Testis (tissue), 2 donors: ENCODE measurements at regions not wholly inside any gene's neighbourhood (a gene's known extent, or its start where the extent isn't known, plus 50 kb on each side); places are given as distances from the start of the nearest gene placed in this dataset.

ENCODE experiments used
- DNase-seq: peaks from one replicate; pipeline ENCODE4 v3.0.0-alpha.2; 2019
- H3K27ac ChIP-seq, 2 donors: fragments of 200-600 bp; sonication (generic); one replicate each; pipeline ENCODE4 v1.5.1; 2019
- H3K27me3 ChIP-seq: fragments of 200-600 bp; sonication (generic); one replicate; pipeline ENCODE4 v1.5.1; 2019
- H3K36me3 ChIP-seq: fragments of 200-600 bp; sonication (generic); one replicate; pipeline ENCODE4 v1.5.1; 2017; ENCODE audit warnings: low read depth; ENCODE audit errors: missing control alignments
- H3K4me1 ChIP-seq: fragments of 200-600 bp; sonication (generic); one replicate; pipeline ENCODE4 v1.5.1; 2019
- H3K4me3 ChIP-seq, 2 donors: fragments of 200-600 bp; sonication (generic); one replicate each; pipeline ENCODE4 v1.5.1; 2017 to 2019
- H3K9me3 ChIP-seq: fragments of 200-600 bp; sonication (generic); one replicate; pipeline ENCODE4 v1.5.1; 2017
- POLR2A ChIP-seq: fragments of 450-650 bp; IDR thresholded peaks from one replicate; pipeline ENCODE4 v1.6.1; 2017; ENCODE audit warnings: antibody characterized with exemption, mild to moderate bottlenecking, moderate library complexity
- WGBS, 2 donors: methylation state at CpG; one replicate each; pipeline ENCODE4 v1.1.5; 2018; 5-methylcytosine and 5-hydroxymethylcytosine counted together
- intact Hi-C: fragments of 100-400 bp; cut with DNase I; formaldehyde crosslinking; loops from one replicate; pipeline ENCODE4 v1.15.1; 2023; ENCODE audit warnings: low total_unique reads
- TF ChIP-seq, protein P1 (sequence below), 3 experiments: fragments of 450-650 bp in 2 of 3; fragments of 200-600 bp in 1 of 3; sonication (generic) in 1 of 3; IDR thresholded peaks; one replicate each; pipeline ENCODE4 v1.5.1; 2016 to 2019; ENCODE audit warnings: antibody characterized with exemption in 3 of 3, mild to moderate bottlenecking in 2 of 3, moderate library complexity in 1 of 3

DNA sequence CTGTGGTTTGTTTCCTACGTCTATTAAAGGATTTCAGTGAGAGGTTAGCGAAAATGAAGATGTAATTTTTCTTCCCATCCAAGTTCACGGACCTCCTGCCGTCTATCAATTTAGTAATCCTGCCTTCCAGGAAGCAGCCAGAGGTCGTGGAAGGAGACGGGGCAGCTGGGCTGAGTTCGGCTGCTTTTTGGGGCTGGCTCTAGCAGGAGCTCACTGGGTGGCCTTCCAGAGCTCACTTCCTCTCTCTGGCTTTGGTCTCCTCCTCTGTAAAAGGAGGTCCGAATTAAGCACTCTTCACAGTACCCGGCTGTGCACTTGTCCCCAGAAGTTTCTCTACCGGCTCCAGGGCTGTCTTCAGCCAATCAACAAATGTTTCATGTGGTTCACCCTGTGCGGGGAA is 295.4 kb downstream of the BCOR start:
- intact Hi-C loops, result no loop called here
- Histone ChIP-seq H3K27me3 (no peaks in the 10 kb centered on the region), H3K27ac (no peak overlapping the region), H3K4me1 (no peaks in the 10 kb centered on the region), H3K9me3 (no peaks in the 10 kb centered on the region), H3K4me3 (no peak overlapping the region), H3K36me3 (no peaks in the 10 kb centered on the region)
- no peak for DNase-seq
- TF ChIP-seq, protein P1, sequence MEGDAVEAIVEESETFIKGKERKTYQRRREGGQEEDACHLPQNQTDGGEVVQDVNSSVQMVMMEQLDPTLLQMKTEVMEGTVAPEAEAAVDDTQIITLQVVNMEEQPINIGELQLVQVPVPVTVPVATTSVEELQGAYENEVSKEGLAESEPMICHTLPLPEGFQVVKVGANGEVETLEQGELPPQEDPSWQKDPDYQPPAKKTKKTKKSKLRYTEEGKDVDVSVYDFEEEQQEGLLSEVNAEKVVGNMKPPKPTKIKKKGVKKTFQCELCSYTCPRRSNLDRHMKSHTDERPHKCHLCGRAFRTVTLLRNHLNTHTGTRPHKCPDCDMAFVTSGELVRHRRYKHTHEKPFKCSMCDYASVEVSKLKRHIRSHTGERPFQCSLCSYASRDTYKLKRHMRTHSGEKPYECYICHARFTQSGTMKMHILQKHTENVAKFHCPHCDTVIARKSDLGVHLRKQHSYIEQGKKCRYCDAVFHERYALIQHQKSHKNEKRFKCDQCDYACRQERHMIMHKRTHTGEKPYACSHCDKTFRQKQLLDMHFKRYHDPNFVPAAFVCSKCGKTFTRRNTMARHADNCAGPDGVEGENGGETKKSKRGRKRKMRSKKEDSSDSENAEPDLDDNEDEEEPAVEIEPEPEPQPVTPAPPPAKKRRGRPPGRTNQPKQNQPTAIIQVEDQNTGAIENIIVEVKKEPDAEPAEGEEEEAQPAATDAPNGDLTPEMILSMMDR (IDR thresholded peaks at IDR 0.05), result no peak
- TF ChIP-seq POLR2A, result no peak
- 52 to 57% methylated on average over 8 to 11 of the region's 11 CpGs for WGBS, 2 donors

DNA sequence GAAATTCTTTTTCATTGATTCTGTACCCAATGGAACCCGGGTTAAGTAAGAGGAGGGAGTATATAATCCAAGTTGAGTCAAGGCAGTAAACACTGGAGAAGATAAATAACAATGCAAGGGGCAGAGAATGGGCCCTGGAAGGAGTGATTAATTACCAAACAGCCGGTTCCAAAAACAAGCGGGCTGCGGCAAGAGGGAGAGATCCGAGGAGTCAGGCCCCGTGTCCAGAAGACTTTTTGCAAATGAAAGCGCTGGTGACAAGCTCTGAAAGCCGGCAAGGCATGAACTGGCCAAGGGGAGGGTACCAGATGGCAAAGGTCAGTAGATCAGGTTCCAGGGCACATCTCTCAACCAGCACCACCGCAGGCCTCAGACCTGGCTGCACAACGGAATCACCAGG is 294.9 kb downstream of the BCOR start:
- WGBS, 2 donors, result 58 to 80% methylated on average over 7 to 10 of the region's 10 CpGs
- Histone ChIP-seq H3K9me3 (no peaks in the 10 kb centered on the region), H3K4me1 (no peaks in the 10 kb centered on the region), H3K4me3 (no peak overlapping the region), H3K36me3 (no peaks in the 10 kb centered on the region), H3K27me3 (no peaks in the 10 kb centered on the region), H3K27ac (no peak overlapping the region)
- TF ChIP-seq POLR2A, result no peak
- TF ChIP-seq, protein P1 (IDR thresholded peaks at IDR 0.05), result no peak
- intact Hi-C loops, result no loop called here
- DNase-seq, result no peak

DNA sequence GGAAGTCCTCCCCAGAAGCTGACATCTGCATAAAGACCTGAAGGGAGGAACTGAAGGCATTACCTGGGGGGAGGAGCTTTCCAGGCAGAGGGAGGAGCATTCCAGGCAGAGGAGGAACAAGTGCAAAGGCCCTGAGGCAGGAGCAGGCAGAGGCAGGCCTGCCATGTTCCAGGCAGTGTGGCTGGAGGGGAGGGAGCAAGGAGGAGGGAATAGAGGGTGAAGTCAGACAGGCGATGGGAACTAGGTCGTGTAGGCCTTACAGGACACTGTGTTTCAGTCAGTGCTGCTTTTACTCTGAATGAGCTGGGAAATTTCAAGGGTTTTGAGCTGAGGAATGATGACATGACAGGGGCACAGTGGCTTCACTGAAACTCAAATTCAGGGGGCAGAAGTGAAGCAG is 292.7 kb downstream of the BCOR start:
- intact Hi-C loops, result no loop called here
- no peak for TF ChIP-seq POLR2A
- TF ChIP-seq, protein P1 (IDR thresholded peaks at IDR 0.05), result no peak
- Histone ChIP-seq H3K27me3 (no peaks in the 10 kb centered on the region), H3K27ac (no peak overlapping the region), H3K9me3 (no peaks in the 10 kb centered on the region), H3K4me3 (no peak overlapping the region), H3K36me3 (no peaks in the 10 kb centered on the region), H3K4me1 (no peaks in the 10 kb centered on the region)
- DNase-seq, result no peak
- 84 to 87% methylated on average over 2 of the region's 2 CpGs for WGBS, 2 donors

DNA sequence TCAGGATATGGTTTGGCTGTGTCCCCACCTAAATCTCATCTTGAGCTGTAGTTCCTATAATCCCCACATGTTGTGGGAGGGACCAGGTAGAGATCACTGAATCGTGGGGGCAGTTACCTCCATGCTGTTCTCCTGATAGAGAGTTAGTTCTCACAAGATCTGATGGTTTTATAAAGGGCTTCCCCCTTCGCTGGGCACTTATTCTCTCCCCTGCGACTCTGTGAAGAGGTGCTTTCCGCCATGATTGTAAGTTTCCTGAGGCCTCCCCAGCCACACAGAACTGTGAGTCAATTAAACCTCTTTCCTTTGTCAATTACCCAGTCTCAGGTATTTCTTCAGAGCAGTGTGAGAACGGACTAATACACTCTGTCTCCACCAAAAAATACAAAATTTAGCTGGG is 291.9 kb downstream of the BCOR start:
- no peak overlapping the region for H3K4me3 ChIP-seq
- H3K9me3 ChIP-seq, result no peaks in the 10 kb centered on the region
- 90 to 92% methylated on average over 4 to 5 of the region's 5 CpGs for WGBS, 2 donors
- no peaks in the 10 kb centered on the region for H3K36me3 ChIP-seq
- no peaks in the 10 kb centered on the region for H3K4me1 ChIP-seq
- no peak overlapping the region for H3K27ac ChIP-seq
- no peaks in the 10 kb centered on the region for H3K27me3 ChIP-seq
- no peak for DNase-seq
- intact Hi-C loops, result no loop called here
- TF ChIP-seq, protein P1 (IDR thresholded peaks at IDR 0.05), result no peak
- no peak for TF ChIP-seq POLR2A

DNA sequence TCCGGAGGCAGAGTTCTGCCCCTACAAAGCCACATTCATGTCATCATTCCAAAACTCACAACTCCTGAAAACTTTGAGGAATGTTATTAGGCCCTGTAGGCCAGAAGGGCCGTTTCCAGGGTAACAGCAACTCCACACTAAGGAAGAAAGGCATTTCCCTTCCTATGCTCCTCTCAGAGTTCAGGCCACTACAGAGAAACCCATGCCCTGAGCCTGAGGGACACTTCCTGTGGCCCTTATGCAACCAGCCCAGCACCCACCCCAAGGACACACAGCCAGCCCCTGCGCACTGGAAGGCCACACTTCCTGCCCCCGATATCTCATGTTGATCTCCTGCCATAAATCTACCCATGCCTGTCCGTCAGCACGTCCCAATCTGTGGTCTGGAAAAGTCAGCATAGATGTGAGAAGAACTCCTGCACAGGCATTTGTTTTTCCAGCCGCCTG is 289.3 kb downstream of the BCOR start:
- TF ChIP-seq, protein P1 (IDR thresholded peaks at IDR 0.05), result no peak
- no peak for TF ChIP-seq POLR2A
- no peaks in the 10 kb centered on the region for H3K27me3 ChIP-seq
- intact Hi-C loops, result no loop called here
- DNase-seq, result no peak
- no peak overlapping the region for H3K4me3 ChIP-seq
- H3K9me3 ChIP-seq, result no peaks in the 10 kb centered on the region
- H3K27ac ChIP-seq, result no peak overlapping the region
- no peaks in the 10 kb centered on the region for H3K4me1 ChIP-seq
- WGBS, 2 donors, result 55 to 72% methylated on average over 4 to 7 of the region's 7 CpGs
- H3K36me3 ChIP-seq, result no peaks in the 10 kb centered on the region
